ENCODE measurements at regions not wholly inside any gene's neighbourhood (a gene's known extent, or its start where the extent isn't known, plus 50 kb on each side); places are given as distances from the start of the nearest gene placed in this dataset.
"Not testable (repeated sequence)": the region's sequence is repeated elsewhere in the genome, so short reads cannot be mapped to it uniquely, and the experiment has no call there.

- DNase-seq: no peak
These were observed 469.5 kb downstream of the GBA3 start for GRCh38 chr4:23162275-23162674.

DNA sequence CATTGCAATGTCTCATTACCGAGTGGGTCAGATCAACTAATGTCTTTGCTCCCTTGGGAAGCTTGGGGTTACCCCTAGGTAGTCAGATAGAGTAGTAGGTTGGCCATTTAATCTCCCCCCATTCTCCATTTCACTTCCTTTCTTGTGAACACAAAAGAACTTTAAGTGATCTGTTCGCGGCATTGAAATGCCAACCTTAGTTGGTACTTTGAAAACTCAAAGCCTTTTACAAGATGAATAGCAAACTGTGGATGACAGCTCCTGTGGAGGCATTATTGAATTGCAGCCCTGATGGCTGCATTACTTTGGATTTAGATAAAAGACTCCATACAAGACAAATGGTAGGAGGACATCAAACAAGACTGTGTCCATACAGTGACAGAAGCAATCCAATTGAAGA is 469.1 kb downstream of the GBA3 start:
- DNase-seq: no peak

GRCh38 chr4:23153076-23153475 is 460.3 kb downstream of the GBA3 start:
- DNase-seq: no peak

DNA sequence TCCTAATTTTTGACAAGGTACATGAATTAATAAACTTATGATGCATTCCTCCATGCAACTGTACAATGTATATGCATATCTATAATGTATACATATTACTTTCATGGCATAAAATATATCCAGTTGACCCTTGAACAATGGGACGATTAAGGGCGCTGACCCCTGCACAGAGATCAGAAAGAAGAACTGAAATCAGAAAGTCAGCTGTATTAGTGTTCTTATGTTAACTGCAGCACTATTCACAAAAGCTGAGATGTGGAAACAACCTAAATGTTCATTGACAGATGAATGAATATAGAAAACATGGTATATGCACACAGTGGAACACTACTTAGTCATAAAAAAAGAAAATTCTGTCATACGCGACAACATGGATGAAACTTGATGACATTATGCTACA is 457.1 kb downstream of the GBA3 start:
- DNase-seq: no peak

DNA sequence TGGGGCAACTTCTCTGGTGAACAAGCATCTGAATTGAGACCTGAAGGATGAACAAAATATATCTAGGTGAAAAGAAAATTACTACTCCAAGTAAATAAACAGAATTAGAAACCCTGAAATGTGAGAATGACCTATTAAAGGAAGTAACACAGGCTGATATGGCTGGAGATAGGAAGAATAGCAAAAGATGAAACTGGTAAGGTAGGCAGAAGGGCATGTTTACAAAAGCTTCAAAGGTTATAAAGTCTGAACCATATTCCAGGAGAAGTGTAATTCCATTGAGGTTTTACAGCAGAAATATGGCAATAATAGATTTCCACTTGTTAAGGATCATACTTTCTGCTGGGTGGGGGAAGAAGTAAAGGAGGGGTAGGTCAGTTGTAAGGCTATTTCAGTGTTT is 452.0 kb downstream of the GBA3 start:
- no peak for DNase-seq

GRCh38 chr4:23135792-23136645 is 443.3 kb downstream of the GBA3 start:
- DNase-seq: peak in 1 of 2 donors; percentile 2

DNA sequence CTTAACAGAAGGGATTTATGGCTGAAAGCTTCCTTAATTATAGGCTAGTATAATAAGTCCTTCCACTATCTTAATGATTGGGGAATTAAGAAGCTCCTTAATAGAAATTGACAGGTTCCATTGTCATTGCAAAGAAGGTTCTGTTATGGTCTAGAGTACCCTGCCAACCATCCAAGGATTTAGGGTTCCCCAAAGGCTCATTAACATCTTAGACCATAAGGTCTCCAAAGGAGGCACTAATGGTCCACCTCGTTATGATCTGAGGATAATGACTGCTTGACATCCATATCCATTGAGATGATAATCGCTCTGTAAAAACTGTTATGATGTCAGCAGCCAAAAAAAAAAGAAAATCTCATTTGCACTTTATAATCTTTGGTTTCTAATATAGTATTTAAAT is 441.6 kb downstream of the GBA3 start:
- DNase-seq: no peak

DNA sequence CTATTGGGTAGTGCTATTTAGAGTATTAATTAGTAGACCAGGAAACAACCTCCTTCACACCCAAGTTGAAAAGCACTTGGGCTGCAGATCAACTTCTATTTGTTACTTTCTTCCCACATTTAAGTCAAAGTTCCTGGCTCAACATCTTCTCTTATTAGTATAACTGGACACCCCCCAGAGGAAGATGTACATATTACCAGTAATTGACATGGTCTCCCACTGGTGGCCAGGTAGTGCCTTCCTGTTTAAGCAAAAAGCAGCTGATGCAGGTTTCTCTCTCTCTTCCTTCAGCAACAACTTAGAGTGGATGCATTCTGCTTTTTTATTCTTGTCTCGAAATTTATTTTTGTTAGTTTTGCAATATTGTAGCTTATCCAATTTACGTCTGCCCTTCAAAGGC is 438.1 kb downstream of the GBA3 start:
- DNase-seq: no peak

GRCh38 chr4:23125118-23125517 is 432.4 kb downstream of the GBA3 start:
- no peak for DNase-seq

- no peak for DNase-seq
These were observed 430.1 kb downstream of the GBA3 start for GRCh38 chr4:23122666-23123400.

GRCh38 chr4:23120374-23120773 is 427.6 kb downstream of the GBA3 start:
- DNase-seq: no peak

DNA sequence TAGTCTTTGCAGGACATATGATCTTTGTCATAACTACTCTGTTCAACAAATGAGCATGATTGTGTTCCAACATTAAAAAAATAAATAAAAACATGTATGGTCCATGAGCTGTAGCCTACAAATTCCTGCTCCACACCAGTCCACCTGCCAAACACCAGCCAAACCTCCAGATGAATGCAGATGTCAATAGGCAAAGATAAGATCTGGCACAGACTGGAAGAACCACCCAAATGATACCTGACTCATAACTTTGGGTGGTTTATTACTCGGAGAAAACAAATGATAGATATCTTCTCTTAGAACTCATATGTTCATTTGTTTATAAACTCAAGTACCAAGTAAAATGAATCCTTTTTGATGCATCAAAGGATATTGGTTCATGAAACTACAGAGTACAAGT is 425.1 kb downstream of the GBA3 start:
- no peak for DNase-seq

DNA sequence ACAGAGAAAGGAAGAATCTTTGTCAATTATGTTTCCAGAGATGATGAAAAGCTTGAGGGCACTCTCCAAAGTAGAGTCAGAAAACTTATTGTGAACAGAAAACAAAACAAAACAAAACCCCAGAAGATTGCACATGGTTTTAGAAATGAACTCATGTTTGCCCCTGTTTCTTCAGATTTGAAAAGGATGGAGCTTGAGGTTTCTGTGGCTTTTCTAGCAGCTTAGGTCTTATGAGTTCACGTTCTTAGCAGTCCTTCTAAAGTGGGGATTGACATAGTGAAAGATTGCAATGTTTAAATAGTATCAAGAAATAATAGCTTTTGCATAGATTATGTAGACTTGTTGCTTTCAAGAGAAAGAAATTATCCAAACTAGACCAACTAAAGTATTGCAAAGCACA is 421.8 kb downstream of the GBA3 start:
- no peak for DNase-seq

- no peak for DNase-seq
These were observed 420.4 kb downstream of the GBA3 start for GRCh38 chr4:23113104-23113503.

DNA sequence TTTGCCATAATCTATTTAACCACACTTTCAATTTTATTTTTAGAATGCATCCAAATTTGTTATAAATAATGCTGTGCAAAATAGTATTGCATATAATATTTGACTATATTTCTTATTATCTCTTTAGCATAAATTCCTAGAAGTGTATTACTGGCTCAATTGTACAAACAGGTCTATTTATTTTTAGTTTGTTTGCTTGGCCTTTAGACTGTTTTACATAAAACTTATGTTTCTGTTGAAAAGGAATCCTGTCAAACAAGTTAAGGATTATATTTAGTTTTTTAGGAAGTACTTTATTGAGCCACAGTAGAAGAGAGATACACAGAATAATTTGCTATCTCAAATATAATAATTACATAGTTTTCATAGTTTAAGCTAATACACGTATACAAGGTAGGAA is 413.8 kb downstream of the GBA3 start:
- DNase-seq: no peak

DNA sequence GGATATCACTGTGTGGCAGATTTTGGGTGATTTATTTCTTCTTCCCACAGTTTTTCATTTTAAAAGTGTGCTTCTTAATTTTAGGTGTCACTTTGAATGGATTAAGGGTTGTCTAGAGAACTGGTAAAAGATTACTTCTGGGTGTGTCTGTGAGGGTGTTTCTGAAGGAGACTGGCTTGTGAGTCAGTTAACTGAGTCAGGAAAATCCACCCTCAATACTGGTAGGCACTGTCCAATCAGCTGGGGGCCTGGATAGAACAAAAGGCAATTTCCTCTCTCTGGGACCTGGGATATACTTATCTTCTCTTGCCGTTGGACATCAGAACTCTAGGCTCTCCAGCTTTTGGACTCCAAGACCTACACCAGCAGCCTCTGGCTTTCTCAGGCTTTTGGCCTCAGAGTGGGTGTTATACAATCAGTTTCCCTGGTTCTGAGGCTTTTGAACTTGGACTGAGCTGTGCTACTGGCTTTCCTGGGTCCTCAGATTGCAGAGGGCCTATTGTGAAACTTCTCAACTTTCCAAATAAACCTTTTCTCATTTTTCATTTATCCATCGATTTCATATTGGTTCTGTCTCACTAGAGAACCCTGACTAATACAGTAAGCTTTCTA is 413.1 kb downstream of the GBA3 start:
- no peak for DNase-seq

GRCh38 chr4:23097251-23097650 is 404.5 kb downstream of the GBA3 start:
- DNase-seq: no peak

- DNase-seq: no peak
These were observed 399.0 kb downstream of the GBA3 start for GRCh38 chr4:23091711-23092110.

DNA sequence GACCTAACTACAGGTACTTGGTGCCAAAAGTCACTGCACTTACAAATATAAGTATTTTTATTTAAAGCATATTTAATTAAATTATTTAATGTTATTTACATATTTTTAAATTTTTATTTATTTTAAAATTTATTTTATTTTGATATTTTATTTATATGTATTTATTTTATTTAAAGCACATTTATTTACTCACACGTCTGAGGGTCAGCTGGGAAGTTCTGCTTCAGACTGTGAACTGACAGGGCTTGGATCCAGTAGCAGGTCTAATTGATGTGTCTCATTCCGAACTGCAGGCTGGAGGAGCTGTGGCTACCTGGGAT is 392.5 kb downstream of the GBA3 start:
- DNase-seq: no peak

GRCh38 chr4:23084559-23085248 is 392.0 kb downstream of the GBA3 start:
- DNase-seq: no peak

GRCh38 chr4:23083391-23083790 is 390.7 kb downstream of the GBA3 start:
- DNase-seq: no peak

GRCh38 chr4:23080171-23080570 is 387.4 kb downstream of the GBA3 start:
- not testable (repeated sequence) for DNase-seq

GRCh38 chr4:23070848-23071570 is 378.3 kb downstream of the GBA3 start:
- DNase-seq: no peak

Data from stimulated activated CD4-positive, alpha-beta T cell treated with anti-CD3 and anti-CD28 coated beads, Interleukin-2, amount 100 ng/mL, for 48 hours (primary cell).